ENCODE measurements at regions not wholly inside any gene's neighbourhood (a gene's known extent, or its start where the extent isn't known, plus 50 kb on each side); places are given as distances from the start of the nearest gene placed in this dataset.

GRCh38 chr12:19783547-19784444 lies 344.5 kb downstream of the AEBP2 start:
- Histone ChIP-seq H3K79me2 (ENCODE audit: low read length) (no peaks in the 10 kb centered on the region), H3K36me3 (replicated peaks; ENCODE audit: insufficient read depth, low read length) (no peaks in the 10 kb centered on the region), H3K9me3 (replicated peaks; ENCODE audit: insufficient read depth, low read length) (no peaks in the 10 kb centered on the region), H3K4me1 (ENCODE audit: low read length) (no peaks in the 10 kb centered on the region), H3K4me3 (ENCODE audit: low read length) (no peak overlapping the region), H3K9me2 (replicated peaks; ENCODE audit: insufficient read depth, low read length) (no peaks in the 10 kb centered on the region), H3K4me2 (ENCODE audit: low read depth, low read length) (no peak overlapping the region), H4K20me1 (ENCODE audit: insufficient read depth, low read length) (no peaks in the 10 kb centered on the region), H3K27me3 (replicated peaks; ENCODE audit: insufficient read depth, low read length) (no peaks in the 10 kb centered on the region), H3K27ac (ENCODE audit: low read length) (no peak overlapping the region), H3F3A (ENCODE audit: insufficient read depth, low read length) (no peaks in the 10 kb centered on the region), H2AFZ (ENCODE audit: low read length) (no peak overlapping the region), H3K9ac (ENCODE audit: low read length) (no peak overlapping the region)
- no peak for DNase-seq
- TF ChIP-seq EZH2phosphoT487 (IDR thresholded peaks at IDR 0.05; ENCODE audit: low read length) (no peak), CTCF (IDR thresholded peaks at IDR 0.05; ENCODE audit: low read length) (no peak), EZH2 (optimal IDR thresholded peaks at IDR 0.05; ENCODE audit: low read depth, low read length) (no peak)

GRCh38 chr12:19792028-19792427 lies 352.7 kb downstream of the AEBP2 start:
- no peak for TF ChIP-seq EZH2phosphoT487 (IDR thresholded peaks at IDR 0.05; ENCODE audit: low read length)
- Histone ChIP-seq H3K9ac (ENCODE audit: low read length) (no peak overlapping the region), H3K4me3 (ENCODE audit: low read length) (no peak overlapping the region), H3K9me2 (replicated peaks; ENCODE audit: insufficient read depth, low read length) (no peaks in the 10 kb centered on the region), H4K20me1 (ENCODE audit: insufficient read depth, low read length) (no peaks in the 10 kb centered on the region), H3K9me3 (replicated peaks; ENCODE audit: insufficient read depth, low read length) (no peaks in the 10 kb centered on the region), H3K79me2 (ENCODE audit: low read length) (no peaks in the 10 kb centered on the region), H3K36me3 (replicated peaks; ENCODE audit: insufficient read depth, low read length) (no peaks in the 10 kb centered on the region), H3K4me1 (ENCODE audit: low read length) (no peaks in the 10 kb centered on the region), H3K27ac (ENCODE audit: low read length) (no peak overlapping the region), H3K27me3 (replicated peaks; ENCODE audit: insufficient read depth, low read length) (no peaks in the 10 kb centered on the region), H2AFZ (ENCODE audit: low read length) (no peak overlapping the region), H3K4me2 (ENCODE audit: low read depth, low read length) (no peak overlapping the region), H3F3A (ENCODE audit: insufficient read depth, low read length) (no peaks in the 10 kb centered on the region)
- no peak for DNase-seq

- H3K79me2 ChIP-seq (ENCODE audit: low read length): no peaks in the 10 kb centered on the region
- H4K20me1 ChIP-seq (ENCODE audit: insufficient read depth, low read length): no peaks in the 10 kb centered on the region
- TF ChIP-seq CTCF (IDR thresholded peaks at IDR 0.05; ENCODE audit: low read length): no peak
- no peak for TF ChIP-seq EZH2phosphoT487 (IDR thresholded peaks at IDR 0.05; ENCODE audit: low read length)
- TF ChIP-seq EZH2 (optimal IDR thresholded peaks at IDR 0.05; ENCODE audit: low read depth, low read length): no peak
- H3K9me2 ChIP-seq (replicated peaks; ENCODE audit: insufficient read depth, low read length): no peaks in the 10 kb centered on the region
- no peaks in the 10 kb centered on the region for H3F3A ChIP-seq (ENCODE audit: insufficient read depth, low read length)
- DNase-seq: no peak
- no peak overlapping the region for H3K4me3 ChIP-seq (ENCODE audit: low read length)
- no peaks in the 10 kb centered on the region for H3K36me3 ChIP-seq (replicated peaks; ENCODE audit: insufficient read depth, low read length)
- H3K4me2 ChIP-seq (ENCODE audit: low read depth, low read length): no peak overlapping the region
- no peaks in the 10 kb centered on the region for H3K4me1 ChIP-seq (ENCODE audit: low read length)
- no peak overlapping the region for H3K9ac ChIP-seq (ENCODE audit: low read length)
- no peak overlapping the region for H3K27ac ChIP-seq (ENCODE audit: low read length)
- no peaks in the 10 kb centered on the region for H3K27me3 ChIP-seq (replicated peaks; ENCODE audit: insufficient read depth, low read length)
- H3K9me3 ChIP-seq (replicated peaks; ENCODE audit: insufficient read depth, low read length): no peaks in the 10 kb centered on the region
- no peak overlapping the region for H2AFZ ChIP-seq (ENCODE audit: low read length)
These were observed 354.8 kb downstream of the AEBP2 start for GRCh38 chr12:19794116-19794515.

- Histone ChIP-seq H3F3A (ENCODE audit: insufficient read depth, low read length) (no peaks in the 10 kb centered on the region), H3K27ac (ENCODE audit: low read length) (no peak overlapping the region), H3K36me3 (replicated peaks; ENCODE audit: insufficient read depth, low read length) (no peaks in the 10 kb centered on the region), H3K27me3 (replicated peaks; ENCODE audit: insufficient read depth, low read length) (no peaks in the 10 kb centered on the region), H3K9me3 (replicated peaks; ENCODE audit: insufficient read depth, low read length) (no peaks in the 10 kb centered on the region), H3K79me2 (ENCODE audit: low read length) (no peaks in the 10 kb centered on the region), H4K20me1 (ENCODE audit: insufficient read depth, low read length) (no peaks in the 10 kb centered on the region), H3K4me1 (ENCODE audit: low read length) (no peaks in the 10 kb centered on the region), H3K4me2 (ENCODE audit: low read depth, low read length) (no peak overlapping the region), H2AFZ (ENCODE audit: low read length) (no peak overlapping the region), H3K9ac (ENCODE audit: low read length) (no peak overlapping the region), H3K9me2 (replicated peaks; ENCODE audit: insufficient read depth, low read length) (no peaks in the 10 kb centered on the region), H3K4me3 (ENCODE audit: low read length) (no peak overlapping the region)
- DNase-seq: no peak
- TF ChIP-seq CTCF (IDR thresholded peaks at IDR 0.05; ENCODE audit: low read length): no peak
- no peak for TF ChIP-seq EZH2 (optimal IDR thresholded peaks at IDR 0.05; ENCODE audit: low read depth, low read length)
- no peak for TF ChIP-seq EZH2phosphoT487 (IDR thresholded peaks at IDR 0.05; ENCODE audit: low read length)
These were observed 359.9 kb downstream of the AEBP2 start for GRCh38 chr12:19799216-19799615.
